G401 (cell line): ENCODE measurements at regions not wholly inside any gene's neighbourhood (a gene's known extent, or its start where the extent isn't known, plus 50 kb on each side); places are given as distances from the start of the nearest gene placed in this dataset.

Experiments used
- DNase-seq: peaks from one replicate; pipeline ENCODE4 v3.0.0-alpha.2; 2015; ENCODE audit warnings: low spot score
- in situ Hi-C: cut with HindIII; loops from 2 replicates; pipeline ENCODE4 v1.10.0; 2016; ENCODE audit warnings: low sequenced_read_pairs, mixed read lengths

DNA sequence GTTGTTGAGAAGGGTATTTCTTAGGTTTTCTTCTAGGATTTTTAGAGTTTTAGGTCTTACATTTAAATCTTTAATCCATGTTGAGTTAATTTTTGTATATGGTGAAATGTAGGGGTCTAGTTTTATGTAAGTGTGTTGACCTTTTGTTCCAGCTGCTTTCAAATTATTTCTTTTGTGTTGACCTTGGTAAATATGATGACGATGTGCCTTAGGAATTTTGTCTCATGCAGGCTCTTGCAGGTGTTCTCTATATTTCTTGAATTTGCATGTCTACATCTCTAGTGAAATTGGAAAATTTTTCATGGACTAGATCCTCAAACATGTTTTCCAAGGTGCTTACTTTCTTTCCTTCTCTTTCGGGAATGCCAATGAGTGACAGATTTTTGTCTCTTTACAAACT is 1609.3 kb upstream of the ZEB2 start:
- no peak for DNase-seq
- in situ Hi-C loops: no loop called here

DNA sequence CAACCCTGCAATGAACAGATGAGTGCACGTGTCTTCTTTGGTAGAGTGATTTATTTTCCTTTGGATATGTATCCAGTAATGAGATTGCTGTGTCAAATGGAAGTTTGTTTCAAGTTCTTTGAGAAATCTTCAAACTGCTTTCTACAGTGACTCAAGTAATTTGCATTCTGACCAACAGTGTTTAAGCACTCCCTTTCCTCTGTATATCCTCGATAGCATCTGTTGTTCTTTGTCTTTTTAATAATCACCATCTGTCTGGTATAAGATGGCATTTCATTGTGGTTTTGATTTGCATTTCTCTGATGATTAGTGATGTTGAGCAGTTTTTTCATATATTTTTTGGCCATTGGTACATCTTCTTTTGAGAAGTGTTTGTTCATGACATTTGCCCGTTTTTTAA is 1608.3 kb upstream of the ZEB2 start:
- no peak for DNase-seq
- in situ Hi-C loops: no loop called here

DNA sequence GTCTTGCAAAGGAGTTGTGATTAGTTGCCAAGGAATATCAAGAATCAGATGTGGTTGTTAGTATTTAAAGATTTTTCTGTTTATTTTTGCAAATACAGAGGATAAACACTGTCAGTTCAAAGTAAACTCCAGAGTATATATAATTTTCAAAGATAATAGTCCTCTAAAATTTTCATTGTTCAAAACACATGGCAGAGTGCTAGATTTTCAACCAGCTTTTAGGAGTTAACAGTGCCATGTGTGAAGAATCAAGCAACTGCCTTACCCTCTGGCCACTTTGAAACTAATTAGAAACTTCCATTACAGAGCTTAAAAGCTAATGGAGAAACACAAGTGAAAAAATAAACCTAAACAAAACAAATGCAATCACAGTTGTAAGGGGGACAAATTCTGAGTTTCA is 1605.6 kb upstream of the ZEB2 start:
- in situ Hi-C loops: no loop called here
- no peak for DNase-seq

DNA sequence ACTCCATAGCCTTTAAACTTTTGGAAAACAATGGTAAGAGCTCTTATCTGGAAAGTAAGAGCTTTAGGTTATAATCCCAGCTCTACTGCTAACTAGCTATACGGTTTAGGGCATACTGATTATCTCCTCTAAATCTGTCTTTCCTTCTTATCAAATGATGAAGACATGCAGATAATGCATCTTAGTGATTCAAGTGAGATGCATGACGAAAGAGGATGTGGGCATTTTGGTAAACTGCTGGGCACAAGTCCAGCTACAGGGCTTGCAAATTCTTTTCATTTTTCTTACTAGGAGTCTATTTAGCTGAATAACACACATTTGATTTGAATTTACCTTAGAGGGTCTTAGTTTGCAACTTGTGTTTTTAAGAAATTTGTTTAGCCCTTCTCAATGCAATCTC is 1604.8 kb upstream of the ZEB2 start:
- in situ Hi-C loops: no loop called here
- DNase-seq: no peak

DNA sequence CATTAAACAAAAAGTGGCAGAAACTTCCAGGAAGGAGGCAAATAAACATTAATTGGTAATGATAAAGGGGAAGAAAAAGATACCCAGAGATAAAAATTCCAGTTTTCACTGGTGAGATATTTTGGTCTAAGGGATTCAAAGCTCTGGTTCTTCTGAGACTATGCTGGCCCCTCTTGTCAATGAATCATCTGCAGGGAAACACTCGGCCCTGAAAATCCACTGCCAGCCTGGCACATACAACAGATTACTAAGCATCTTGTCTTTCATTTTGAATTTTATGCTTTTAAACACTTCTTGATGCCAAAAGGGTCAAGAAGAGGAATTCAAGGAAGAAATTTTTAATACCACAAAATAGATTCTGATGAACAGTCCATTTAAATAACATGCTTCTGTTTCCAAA is 1603.8 kb upstream of the ZEB2 start:
- DNase-seq: no peak
- in situ Hi-C loops: no loop called here

DNA sequence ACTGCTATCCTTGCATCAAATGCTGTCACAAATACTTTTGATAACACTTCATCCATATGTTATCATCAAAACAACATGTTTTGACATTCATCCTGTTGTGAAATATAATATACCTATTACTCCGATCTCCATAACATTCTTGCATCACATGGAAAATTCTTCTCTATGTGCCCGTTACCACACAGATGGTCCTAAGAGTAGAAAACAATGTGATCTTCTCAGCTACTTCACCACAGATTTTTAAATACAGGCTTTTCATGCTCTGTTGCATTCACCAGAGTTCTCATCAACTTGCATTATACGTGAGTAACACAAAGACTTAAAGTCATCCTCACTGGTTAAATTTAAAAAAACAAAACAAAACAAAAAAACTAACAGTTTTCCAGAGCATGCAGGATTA is 1603.3 kb upstream of the ZEB2 start:
- in situ Hi-C loops: no loop called here
- DNase-seq: no peak

DNA sequence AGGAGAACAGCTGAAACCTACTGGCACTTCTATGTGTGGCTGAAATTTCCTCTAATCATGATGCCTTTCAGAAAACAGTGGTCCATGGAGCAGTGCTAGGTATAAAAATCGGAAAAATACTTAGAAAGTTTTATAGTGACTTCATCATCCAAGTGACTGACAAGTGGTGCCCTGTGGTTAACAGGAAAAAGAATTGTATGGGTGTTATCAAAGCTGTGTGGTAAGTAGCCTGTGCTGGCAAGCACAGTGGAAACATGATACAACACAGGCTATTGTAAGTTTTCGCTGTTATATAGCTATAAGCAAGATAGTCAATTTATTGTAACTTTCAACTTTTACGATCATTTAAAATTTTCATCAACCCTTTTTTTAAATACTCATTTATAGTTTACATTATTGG is 1599.7 kb upstream of the ZEB2 start:
- no peak for DNase-seq
- in situ Hi-C loops: no loop called here

DNA sequence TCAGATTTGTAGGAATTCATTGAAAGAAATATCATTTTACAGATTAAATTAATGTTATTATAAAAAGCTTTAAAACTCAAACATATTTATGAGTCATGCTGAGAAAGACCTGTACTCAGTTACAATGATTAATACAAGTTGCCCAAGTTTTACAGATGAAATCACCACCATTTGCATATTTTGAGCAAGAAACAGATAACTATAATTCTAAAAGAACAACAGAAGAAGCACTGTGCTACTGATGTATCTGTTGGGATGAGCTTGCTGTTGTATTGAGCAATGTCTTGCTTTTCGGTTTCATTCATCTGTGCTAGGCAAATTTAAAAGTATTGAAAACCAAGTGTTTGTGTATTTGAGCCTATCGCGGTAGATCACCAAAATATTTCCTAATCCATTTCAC is 1589.1 kb upstream of the ZEB2 start:
- in situ Hi-C loops: no loop called here
- DNase-seq: no peak

DNA sequence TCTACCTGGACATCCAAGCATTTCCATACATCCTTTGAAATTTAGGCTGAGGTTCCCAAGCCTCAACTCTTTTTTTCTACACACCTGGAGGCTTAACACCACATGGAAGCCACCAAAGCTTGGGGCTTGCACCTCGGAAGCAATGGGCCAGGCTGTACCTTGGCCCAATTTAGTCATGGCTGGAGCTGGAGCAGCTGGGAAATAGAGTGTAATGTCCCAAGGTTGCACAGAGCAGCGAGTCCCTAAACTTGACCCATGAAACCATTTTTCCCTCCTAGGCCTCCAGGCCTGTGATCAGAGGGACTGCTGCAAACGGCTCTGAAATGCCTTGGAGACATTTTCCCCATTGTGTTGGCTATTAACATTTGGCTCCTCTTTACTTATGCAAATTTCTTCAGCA is 1574.3 kb upstream of the ZEB2 start:
- in situ Hi-C loops: no loop called here
- DNase-seq: no peak

DNA sequence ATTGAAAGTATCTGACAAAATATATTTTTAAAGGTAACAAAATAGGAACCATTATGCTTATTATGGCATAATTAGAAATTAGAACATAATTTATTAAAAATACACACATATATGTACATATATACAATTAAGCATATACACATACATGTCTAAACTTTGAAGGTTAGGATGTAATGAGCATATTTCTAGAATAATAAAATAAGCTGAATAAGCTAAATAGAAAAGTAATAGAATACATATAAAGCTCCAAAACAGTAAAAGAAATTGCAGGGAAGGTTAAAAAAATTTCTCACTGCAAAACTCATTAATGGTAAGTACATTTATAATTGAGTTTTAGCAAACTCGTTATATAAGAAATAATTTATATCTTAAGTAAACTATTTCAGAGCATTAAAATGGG is 1561.5 kb upstream of the ZEB2 start:
- in situ Hi-C loops: no loop called here
- no peak for DNase-seq

DNA sequence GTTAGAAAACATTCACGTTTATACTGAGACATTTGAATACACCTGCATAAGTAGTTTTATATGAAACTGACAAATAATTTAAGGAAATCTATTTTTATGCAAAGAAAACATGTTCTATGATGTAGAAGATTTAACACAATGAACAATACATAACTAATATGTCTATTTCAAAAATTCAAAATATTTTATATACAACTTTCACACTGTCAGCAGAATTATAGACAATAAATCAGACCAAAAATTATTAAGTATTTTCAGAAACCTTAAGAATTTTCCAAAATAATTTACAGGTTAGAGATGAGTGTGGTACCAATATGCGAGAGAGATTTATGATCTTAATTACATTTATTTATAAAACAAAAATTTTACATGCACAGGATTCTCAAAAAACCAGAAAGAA is 1561.0 kb upstream of the ZEB2 start:
- in situ Hi-C loops: no loop called here
- no peak for DNase-seq

DNA sequence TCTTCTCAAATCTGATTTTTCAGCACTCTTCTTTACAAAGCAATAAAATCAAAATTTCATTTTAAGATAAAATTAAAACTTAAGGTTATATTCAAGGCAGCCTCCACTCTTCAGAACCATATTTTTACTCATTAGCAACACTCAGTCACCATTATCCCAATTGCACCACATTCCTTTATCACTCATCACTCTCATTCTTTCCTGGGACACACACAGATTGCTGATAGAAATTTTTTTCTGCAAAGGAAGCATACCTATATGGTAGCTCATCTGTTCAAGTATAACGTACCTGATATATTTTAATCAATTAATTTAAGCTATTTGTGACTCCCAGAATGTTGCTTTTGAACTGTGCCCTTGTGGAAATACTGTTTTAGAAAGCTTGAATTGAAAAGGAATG is 1559.3 kb upstream of the ZEB2 start:
- in situ Hi-C loops: no loop called here
- no peak for DNase-seq

DNA sequence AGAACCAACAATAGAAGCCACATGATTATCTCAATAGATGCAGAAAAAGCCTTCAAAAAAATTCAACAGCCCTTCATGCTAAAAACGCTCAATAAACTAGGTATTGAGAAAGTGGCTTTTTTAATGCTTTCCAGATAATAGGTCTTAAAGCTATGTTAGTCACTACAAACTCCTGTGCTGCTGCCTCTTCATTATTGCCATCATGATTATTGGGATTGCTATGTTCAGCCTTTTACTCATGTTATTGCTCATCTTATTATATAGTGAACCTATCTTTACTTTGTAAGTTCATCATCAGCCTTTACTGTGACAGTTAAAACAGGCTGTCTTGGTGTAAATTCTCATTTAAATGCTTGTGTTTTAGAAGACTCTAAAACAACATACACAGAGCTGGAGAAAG is 1557.2 kb upstream of the ZEB2 start:
- no peak for DNase-seq
- in situ Hi-C loops: no loop called here

DNA sequence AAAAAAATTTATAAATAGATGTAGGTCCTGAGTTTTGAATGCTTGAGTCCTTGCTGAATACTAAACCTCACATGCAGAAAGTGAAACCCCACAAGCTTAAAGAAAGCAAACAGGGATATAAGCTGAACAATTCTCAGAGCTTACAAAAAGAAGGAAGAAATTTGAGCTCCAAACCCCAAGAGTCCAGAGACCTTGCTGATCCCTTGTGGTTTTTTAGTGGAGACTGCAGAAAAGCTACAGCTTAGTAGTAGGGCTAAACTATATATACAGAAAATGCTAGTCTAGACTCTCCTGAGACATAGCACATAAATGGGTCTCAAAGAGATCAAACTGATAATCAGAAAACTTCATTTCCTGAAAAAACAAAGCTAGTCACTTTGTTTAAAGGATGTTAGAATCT is 1548.1 kb upstream of the ZEB2 start:
- in situ Hi-C loops: no loop called here
- no peak for DNase-seq

DNA sequence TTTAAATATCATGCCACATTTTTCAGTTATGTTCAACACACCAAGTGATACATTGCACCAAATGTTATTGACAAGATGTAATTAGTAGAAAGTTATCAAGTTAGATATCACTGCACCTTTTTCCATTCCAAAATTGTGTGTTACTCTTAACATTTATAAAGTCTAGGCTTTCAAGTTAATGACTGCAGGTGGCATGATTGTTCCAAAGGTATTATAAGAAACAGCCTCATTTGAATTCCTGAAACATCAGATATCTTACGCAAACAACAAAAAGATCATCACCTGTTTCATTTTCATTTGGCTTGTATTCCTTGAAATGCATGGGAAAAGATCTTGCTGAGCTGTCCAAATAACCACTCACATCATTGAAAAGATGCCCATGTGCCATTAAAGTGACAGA is 1528.2 kb upstream of the ZEB2 start:
- in situ Hi-C loops: no loop called here
- no peak for DNase-seq

DNA sequence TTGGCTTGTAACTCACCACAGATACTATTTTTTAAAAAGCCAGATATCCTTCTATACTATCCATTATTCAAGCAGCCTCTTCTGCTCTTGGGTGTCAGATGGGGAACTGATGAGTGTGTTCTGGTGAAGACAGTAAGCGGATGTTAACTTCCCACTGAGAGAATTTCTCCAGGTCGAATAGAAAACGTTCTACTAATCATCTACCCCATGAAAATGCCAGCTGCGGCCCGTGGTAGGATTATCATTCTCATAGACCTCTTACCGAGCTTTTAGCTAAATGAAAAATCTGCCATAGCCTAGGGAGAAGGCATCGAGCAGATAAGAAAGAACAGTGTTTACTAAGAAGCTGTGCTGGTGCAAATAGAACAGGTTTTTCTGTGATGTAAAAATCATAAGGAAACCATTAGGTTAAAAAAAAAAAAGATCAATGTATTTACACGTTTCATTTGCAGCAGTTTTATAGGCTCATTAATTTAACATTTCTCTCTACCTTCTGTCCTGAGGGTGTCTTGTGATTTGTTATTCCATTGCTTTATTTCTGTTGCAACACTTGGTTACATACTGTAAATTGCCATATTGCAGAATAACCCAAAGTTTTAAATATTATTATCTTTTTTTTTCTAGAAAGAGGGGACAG is 1521.5 kb upstream of the ZEB2 start:
- no peak for DNase-seq
- in situ Hi-C loops: no loop called here

DNA sequence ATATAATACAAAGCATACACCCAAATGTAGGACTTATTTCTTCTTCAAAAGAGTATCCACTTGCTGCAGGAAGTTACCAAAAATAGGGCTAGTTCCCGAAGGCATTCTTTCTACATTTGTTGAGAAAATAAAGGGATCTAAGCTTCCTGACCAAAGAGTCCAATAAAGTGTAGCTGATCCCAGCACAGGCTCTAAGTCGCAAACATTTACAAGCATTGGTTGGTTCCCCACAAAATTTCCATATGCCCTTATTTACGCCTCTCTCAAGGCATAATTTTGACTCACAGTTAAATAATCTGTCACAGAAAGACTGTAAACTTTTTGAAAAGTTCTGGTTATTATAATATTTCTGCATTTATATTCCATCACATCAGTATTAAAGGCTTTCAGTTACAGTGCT is 1520.1 kb upstream of the ZEB2 start:
- in situ Hi-C loops: no loop called here
- no peak for DNase-seq

DNA sequence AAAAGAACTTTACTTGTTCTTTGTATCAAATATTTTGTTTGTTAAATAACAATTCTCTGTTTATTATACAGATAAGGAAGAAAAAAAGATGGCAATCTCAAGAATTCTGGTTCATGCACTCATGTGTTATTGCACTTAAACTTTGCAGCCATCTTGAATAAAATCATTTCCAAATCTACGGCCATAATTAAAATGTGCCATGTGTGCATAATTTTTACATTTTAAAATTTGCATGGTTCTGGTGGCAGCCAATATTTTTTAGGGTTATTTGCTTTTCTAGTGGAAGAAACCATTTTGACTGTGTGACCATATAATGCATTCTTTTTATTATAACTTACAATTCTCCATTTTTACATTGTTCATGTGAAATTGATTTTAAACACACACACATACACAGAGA is 1518.1 kb upstream of the ZEB2 start:
- in situ Hi-C loops: no loop called here
- DNase-seq: no peak

DNA sequence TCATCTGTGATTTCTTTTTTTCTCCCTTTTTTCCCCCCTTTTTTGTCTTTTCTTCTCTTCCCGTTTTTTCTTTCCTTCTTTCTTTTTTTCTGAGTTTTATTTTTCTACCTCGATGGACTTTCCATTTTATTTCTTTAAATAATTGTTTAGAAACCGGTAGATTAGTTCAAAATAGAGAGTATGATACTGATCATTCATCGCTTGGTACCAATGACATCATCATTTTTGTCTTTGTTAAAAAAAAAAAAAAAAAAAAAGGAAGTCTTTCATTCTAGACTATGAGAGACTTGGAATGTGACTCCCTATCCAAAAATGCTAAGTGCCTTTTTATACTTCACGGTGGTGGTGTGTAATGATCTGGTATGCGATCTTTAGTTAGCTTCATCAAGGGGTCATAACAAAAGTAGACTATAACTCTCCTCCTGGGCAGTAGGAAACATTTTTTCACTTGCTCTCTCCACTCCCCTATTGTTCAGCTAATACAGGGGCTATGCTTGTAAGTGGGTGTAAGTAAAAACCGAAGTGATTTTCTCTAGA is 1517.5 kb upstream of the ZEB2 start:
- in situ Hi-C loops: no loop called here

DNA sequence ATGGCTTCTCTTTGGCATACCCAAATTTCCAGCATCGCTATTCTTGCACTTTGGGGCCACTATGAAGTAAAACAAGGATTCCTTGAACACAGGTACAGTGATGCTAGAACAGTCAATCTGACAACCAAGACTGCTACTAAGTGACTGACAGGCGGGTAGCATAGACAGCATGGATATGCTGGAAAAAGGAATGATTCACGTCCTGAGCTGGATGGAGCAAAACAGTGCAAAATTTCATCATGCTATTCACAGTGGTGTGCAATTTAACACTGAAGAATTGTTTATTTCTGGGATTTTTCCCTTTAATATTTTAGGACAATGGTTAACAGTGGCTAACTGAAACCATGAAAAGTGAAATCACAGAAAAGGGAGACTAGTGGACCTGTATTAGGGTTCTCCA is 1511.2 kb upstream of the ZEB2 start:
- in situ Hi-C loops: no loop called here

More for the DNA sequence above, 1517.5 kb upstream of the ZEB2 start:
- DNase-seq: no peak

DNA sequence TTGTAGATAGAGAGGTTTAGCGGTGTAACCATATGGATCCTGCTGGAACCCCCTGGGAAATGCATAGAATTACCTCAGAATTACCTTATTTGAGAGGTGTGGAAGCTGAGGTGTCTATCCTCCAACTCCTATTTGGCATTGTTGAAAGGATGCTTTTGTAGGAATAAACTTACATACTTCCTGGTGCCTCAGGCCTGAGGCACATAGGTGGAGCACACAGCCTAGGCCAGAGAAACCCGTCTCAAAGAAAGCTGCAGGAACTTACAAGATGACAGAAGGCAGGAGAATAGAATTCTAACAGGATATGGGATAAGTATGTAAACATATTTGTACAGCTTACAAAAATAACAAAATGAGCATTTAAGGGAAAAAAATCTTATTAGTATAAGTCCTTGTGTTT is 1507.2 kb upstream of the ZEB2 start:
- DNase-seq: no peak
- in situ Hi-C loops: no loop called here

More for the DNA sequence above, 1511.2 kb upstream of the ZEB2 start:
- DNase-seq: no peak

DNA sequence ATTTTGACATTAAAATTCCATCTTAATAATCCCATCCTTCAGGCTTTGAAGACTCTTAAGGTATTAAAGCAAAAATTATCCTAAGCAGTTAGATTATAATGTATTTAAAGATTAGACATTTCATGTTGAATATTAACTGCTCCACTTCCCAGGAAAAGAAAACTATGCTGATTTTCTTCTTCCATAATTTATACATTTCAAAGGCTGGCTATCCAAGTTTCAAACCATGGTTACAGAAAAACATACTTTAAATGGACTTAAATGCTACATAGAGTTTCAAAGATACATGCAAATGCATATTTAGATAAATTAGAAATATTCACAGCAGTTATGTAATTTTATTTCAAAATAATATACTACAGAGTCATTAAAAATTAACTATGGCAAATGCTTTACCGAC is 1505.6 kb upstream of the ZEB2 start:
- no peak for DNase-seq
- in situ Hi-C loops: no loop called here
